Tibial nerve (tissue), 4 donors: ENCODE measurements at regions not wholly inside any gene's neighbourhood (a gene's known extent, or its start where the extent isn't known, plus 50 kb on each side); places are given as distances from the start of the nearest gene placed in this dataset.

Source experiments
- CTCF ChIP-seq, 5 experiments: fragments of 200-600 bp in 3 of 5; fragments of 450-650 bp in 2 of 5; sonication (generic) in 3 of 5; IDR thresholded peaks; one replicate each; pipeline ENCODE4 v1.5.1; 2016 to 2019; ENCODE audit warnings: antibody characterized with exemption in 5 of 5, mild to moderate bottlenecking in 3 of 5, moderate library complexity in 2 of 5
- EP300 ChIP-seq, 2 donors: sonication (generic); formaldehyde crosslinking; IDR thresholded peaks; one replicate each; pipeline ENCODE4 v1.6.1; 2017; ENCODE audit warnings: antibody characterized with exemption in 2 of 2, mild to moderate bottlenecking in 1 of 2
- POLR2A ChIP-seq, 2 donors: fragments of 450-650 bp; IDR thresholded peaks; one replicate each; pipeline ENCODE4 v1.6.1; 2017; ENCODE audit warnings: antibody characterized with exemption in 2 of 2, mild to moderate bottlenecking in 2 of 2, moderate library complexity in 2 of 2

DNA sequence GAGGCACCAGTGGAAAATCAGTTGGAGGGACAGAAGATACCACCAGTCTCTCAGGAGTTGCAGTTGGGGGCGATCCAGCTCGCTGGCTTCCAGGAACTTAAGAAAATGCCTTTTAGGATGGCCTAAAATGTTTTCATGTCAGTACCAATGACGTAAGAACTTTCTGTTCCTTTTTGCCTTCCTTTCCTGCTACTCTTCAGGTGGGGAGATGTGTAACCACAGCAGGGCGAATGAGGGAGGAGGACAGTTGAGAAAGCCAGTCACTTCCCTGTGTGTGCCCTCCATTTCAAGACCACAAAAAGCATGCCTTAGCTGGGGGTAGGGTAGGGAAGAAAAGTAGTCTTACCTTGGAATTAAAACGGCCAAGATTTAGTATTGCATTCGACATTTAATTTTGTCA, 941.6 kb downstream of the NLGN4Y start:
- no peak for TF ChIP-seq CTCF (IDR thresholded peaks at IDR 0.05)
- no peak for TF ChIP-seq POLR2A (IDR thresholded peaks at IDR 0.05)
- no peak for TF ChIP-seq EP300 (IDR thresholded peaks at IDR 0.05)
